ENCODE measurements at regions not wholly inside any gene's neighbourhood (a gene's known extent, or its start where the extent isn't known, plus 50 kb on each side); places are given as distances from the start of the nearest gene placed in this dataset.

DNA sequence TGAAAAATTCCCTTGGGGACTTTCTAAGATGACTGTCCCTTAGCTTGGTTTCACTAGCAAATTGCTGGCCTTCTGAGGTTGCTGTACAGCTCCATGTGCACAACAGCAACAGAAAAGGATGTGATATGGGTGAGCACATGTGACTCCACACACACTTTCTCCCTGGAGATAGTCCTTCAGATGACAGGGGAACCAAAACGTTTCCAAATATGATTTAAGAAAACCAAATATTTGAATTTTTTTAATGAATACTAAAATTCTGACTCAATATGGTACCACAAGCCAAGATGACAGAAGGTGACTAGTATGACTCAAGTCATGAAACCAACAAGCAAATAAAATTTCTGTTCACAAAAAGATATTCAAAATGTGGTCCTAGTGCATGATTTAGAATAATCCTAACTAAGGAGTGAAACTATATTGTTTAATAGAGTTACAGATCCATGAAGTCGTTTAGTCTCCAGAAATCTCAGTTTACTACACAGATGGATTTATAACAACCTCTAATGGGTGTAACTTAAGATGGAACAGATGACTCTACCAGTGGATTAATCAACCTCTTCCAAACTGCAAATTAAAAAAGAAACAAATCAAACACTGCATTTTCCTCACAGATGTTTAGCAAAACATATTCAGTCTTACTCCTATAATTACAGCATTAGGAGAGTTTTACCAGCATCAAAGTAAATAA, 144.8 kb upstream of the PIK3R1 start:
- H3K27me3 ChIP-seq (ENCODE audit: insufficient read depth, low read length), result no peaks in the 10 kb centered on the region
- no peak overlapping the region for H3K4ac ChIP-seq (ENCODE audit: low read depth, low read length)
- H3K4me2 ChIP-seq (ENCODE audit: low read length), result no peak overlapping the region
- DNase-seq, result no peak
- H2BK5ac ChIP-seq (ENCODE audit: low read depth, low read length, poor library complexity), result no peak overlapping the region
- no peak overlapping the region for H3K4me3 ChIP-seq (ENCODE audit: low read depth, low read length)
- no peak overlapping the region for H2AFZ ChIP-seq (ENCODE audit: insufficient read depth, low read length, poor library complexity)
- no peak overlapping the region for H3K14ac ChIP-seq (ENCODE audit: low read length)
- H2BK120ac ChIP-seq (ENCODE audit: insufficient read depth, low read length, poor library complexity), result no peak overlapping the region
- H4K12ac ChIP-seq (ENCODE audit: low read depth, low read length), result no peak overlapping the region
- no peak overlapping the region for H4K91ac ChIP-seq (ENCODE audit: low read depth, low read length)
- H2BK12ac ChIP-seq (ENCODE audit: low read length), result no peak overlapping the region
- H3K23ac ChIP-seq (ENCODE audit: low read length), result no peak overlapping the region
- H3K79me2 ChIP-seq (ENCODE audit: control insufficient read depth, insufficient read depth, low read length, poor library complexity), result no peaks in the 10 kb centered on the region
- H2AK5ac ChIP-seq (ENCODE audit: low read length), result no peak overlapping the region
- H3K4me1 ChIP-seq (ENCODE audit: control insufficient read depth in 1 of 2, insufficient read depth in 2 of 2, low read length in 2 of 2), result peaks cover 4 to 5% of the 10 kb centered on the region in 2 experiments
- no peak overlapping the region for H3K18ac ChIP-seq (ENCODE audit: low read length)
- no peak overlapping the region for H3K27ac ChIP-seq (ENCODE audit: low read depth, low read length)
- WGBS (ENCODE audit: extremely low coverage, insufficient coverage, insufficient read length), result no CpG with 5 or more reads among the region's 2 CpGs
- no peak overlapping the region for H3K9ac ChIP-seq (ENCODE audit: low read length)
- H3K79me1 ChIP-seq (ENCODE audit: low read length), result peaks cover 13% of the 10 kb centered on the region
- no peaks in the 10 kb centered on the region for H3K36me3 ChIP-seq (ENCODE audit: control insufficient read depth in 1 of 2, insufficient read depth in 2 of 2, low read length in 2 of 2)
- no peaks in the 10 kb centered on the region for H3K9me3 ChIP-seq (ENCODE audit: insufficient read depth, low read depth, low read length)
- no peak overlapping the region for H4K8ac ChIP-seq (ENCODE audit: low read depth, low read length)

GRCh38 chr5:68067976-68068603, 147.5 kb upstream of the PIK3R1 start:
- peak overlapping the region; percentile 80 for H2BK12ac ChIP-seq (ENCODE audit: low read length)
- H2AK5ac ChIP-seq (ENCODE audit: low read length), result no peak overlapping the region
- peak overlapping the region; percentile 24 for H4K91ac ChIP-seq (ENCODE audit: low read depth, low read length)
- no CpG with 5 or more reads among the region's 5 CpGs for WGBS (ENCODE audit: extremely low coverage, insufficient coverage, insufficient read length)
- peaks cover 7% of the 10 kb centered on the region for H3K79me1 ChIP-seq (ENCODE audit: low read length)
- H3K23ac ChIP-seq (ENCODE audit: low read length), result no peak overlapping the region
- no peaks in the 10 kb centered on the region for H3K79me2 ChIP-seq (ENCODE audit: control insufficient read depth, insufficient read depth, low read length, poor library complexity)
- DNase-seq, result peak in 1 of 2 donors; percentile 23
- peak overlapping the region; percentile 44 for H3K14ac ChIP-seq (ENCODE audit: low read length)
- H3K4me2 ChIP-seq (ENCODE audit: low read length), result no peak overlapping the region
- H2AFZ ChIP-seq (ENCODE audit: insufficient read depth, low read length, poor library complexity), result no peak overlapping the region
- H2BK5ac ChIP-seq (ENCODE audit: low read depth, low read length, poor library complexity), result no peak overlapping the region
- peak overlapping the region; percentile 51 for H2BK120ac ChIP-seq (ENCODE audit: insufficient read depth, low read length, poor library complexity)
- H3K4me1 ChIP-seq (ENCODE audit: control insufficient read depth in 1 of 2, insufficient read depth in 2 of 2, low read length in 2 of 2), result peaks cover 0 to 1% of the 10 kb centered on the region in 2 experiments
- H4K12ac ChIP-seq (ENCODE audit: low read depth, low read length), result no peak overlapping the region
- H3K9ac ChIP-seq (ENCODE audit: low read length), result no peak overlapping the region
- H3K27ac ChIP-seq (ENCODE audit: low read depth, low read length), result no peak overlapping the region
- H4K8ac ChIP-seq (ENCODE audit: low read depth, low read length), result no peak overlapping the region
- no peaks in the 10 kb centered on the region for H3K9me3 ChIP-seq (ENCODE audit: insufficient read depth, low read depth, low read length)
- no peak overlapping the region for H3K18ac ChIP-seq (ENCODE audit: low read length)
- H3K4me3 ChIP-seq (ENCODE audit: low read depth, low read length), result no peak overlapping the region
- no peak overlapping the region for H3K4ac ChIP-seq (ENCODE audit: low read depth, low read length)
- no peaks in the 10 kb centered on the region for H3K27me3 ChIP-seq (ENCODE audit: insufficient read depth, low read length)
- H3K36me3 ChIP-seq (ENCODE audit: control insufficient read depth in 1 of 2, insufficient read depth in 2 of 2, low read length in 2 of 2), result no peaks in the 10 kb centered on the region

GRCh38 chr5:68067291-68067690, 148.3 kb upstream of the PIK3R1 start:
- WGBS (ENCODE audit: extremely low coverage, insufficient coverage, insufficient read length), result no CpG with 5 or more reads among the region's 1 CpG

GRCh38 chr5:68066277-68066955, 149.1 kb upstream of the PIK3R1 start:
- WGBS (ENCODE audit: extremely low coverage, insufficient coverage, insufficient read length), result no CpG with 5 or more reads among the region's 3 CpGs
- Histone ChIP-seq H4K12ac (ENCODE audit: low read depth, low read length) (no peak overlapping the region), H2BK120ac (ENCODE audit: insufficient read depth, low read length, poor library complexity) (no peak overlapping the region)

More at GRCh38 chr5:68067291-68067690, 148.3 kb upstream of the PIK3R1 start:
- Histone ChIP-seq H3K23ac (ENCODE audit: low read length) (no peak overlapping the region), H3K4ac (ENCODE audit: low read depth, low read length) (no peak overlapping the region), H3K14ac (ENCODE audit: low read length) (no peak overlapping the region), H3K4me1 (ENCODE audit: control insufficient read depth in 1 of 2, insufficient read depth in 2 of 2, low read length in 2 of 2) (peaks cover 0 to 1% of the 10 kb centered on the region in 2 experiments), H3K79me2 (ENCODE audit: control insufficient read depth, insufficient read depth, low read length, poor library complexity) (no peaks in the 10 kb centered on the region), H2AK5ac (ENCODE audit: low read length) (no peak overlapping the region), H3K36me3 (ENCODE audit: control insufficient read depth in 1 of 2, insufficient read depth in 2 of 2, low read length in 2 of 2) (no peaks in the 10 kb centered on the region), H3K9me3 (ENCODE audit: insufficient read depth, low read depth, low read length) (no peaks in the 10 kb centered on the region), H3K27me3 (ENCODE audit: insufficient read depth, low read length) (no peaks in the 10 kb centered on the region), H3K18ac (ENCODE audit: low read length) (no peak overlapping the region), H3K9ac (ENCODE audit: low read length) (no peak overlapping the region), H3K4me3 (ENCODE audit: low read depth, low read length) (no peak overlapping the region), H4K91ac (ENCODE audit: low read depth, low read length) (no peak overlapping the region), H2BK120ac (ENCODE audit: insufficient read depth, low read length, poor library complexity) (peak overlapping the region; percentile 51), H4K8ac (ENCODE audit: low read depth, low read length) (no peak overlapping the region), H2AFZ (ENCODE audit: insufficient read depth, low read length, poor library complexity) (no peak overlapping the region), H3K27ac (ENCODE audit: low read depth, low read length) (no peak overlapping the region), H2BK5ac (ENCODE audit: low read depth, low read length, poor library complexity) (no peak overlapping the region), H2BK12ac (ENCODE audit: low read length) (no peak overlapping the region), H3K79me1 (ENCODE audit: low read length) (peaks cover 7% of the 10 kb centered on the region), H3K4me2 (ENCODE audit: low read length) (no peak overlapping the region), H4K12ac (ENCODE audit: low read depth, low read length) (no peak overlapping the region)
- peak in 1 of 2 donors; percentile 25 for DNase-seq

More at GRCh38 chr5:68066277-68066955, 149.1 kb upstream of the PIK3R1 start:
- H2AK5ac ChIP-seq (ENCODE audit: low read length), result no peak overlapping the region
- no peaks in the 10 kb centered on the region for H3K36me3 ChIP-seq (ENCODE audit: control insufficient read depth in 1 of 2, insufficient read depth in 2 of 2, low read length in 2 of 2)
- H4K91ac ChIP-seq (ENCODE audit: low read depth, low read length), result no peak overlapping the region
- peak in 1 of 2 donors; percentile 53 for DNase-seq
- H3K9ac ChIP-seq (ENCODE audit: low read length), result no peak overlapping the region
- no peak overlapping the region for H4K8ac ChIP-seq (ENCODE audit: low read depth, low read length)
- H3K14ac ChIP-seq (ENCODE audit: low read length), result no peak overlapping the region
- no peaks in the 10 kb centered on the region for H3K79me2 ChIP-seq (ENCODE audit: control insufficient read depth, insufficient read depth, low read length, poor library complexity)
- H3K9me3 ChIP-seq (ENCODE audit: insufficient read depth, low read depth, low read length), result no peaks in the 10 kb centered on the region
- H2BK5ac ChIP-seq (ENCODE audit: low read depth, low read length, poor library complexity), result peak overlapping the region; percentile 16
- peak overlapping the region; percentile 74 for H3K27ac ChIP-seq (ENCODE audit: low read depth, low read length)
- H2AFZ ChIP-seq (ENCODE audit: insufficient read depth, low read length, poor library complexity), result no peak overlapping the region
- peak overlapping the region; percentile 37 for H3K4me2 ChIP-seq (ENCODE audit: low read length)
- H2BK12ac ChIP-seq (ENCODE audit: low read length), result no peak overlapping the region
- no peak overlapping the region for H3K4me3 ChIP-seq (ENCODE audit: low read depth, low read length)
- H3K23ac ChIP-seq (ENCODE audit: low read length), result no peak overlapping the region
- peaks cover 0 to 1% of the 10 kb centered on the region in 2 experiments for H3K4me1 ChIP-seq (ENCODE audit: control insufficient read depth in 1 of 2, insufficient read depth in 2 of 2, low read length in 2 of 2)
- no peaks in the 10 kb centered on the region for H3K27me3 ChIP-seq (ENCODE audit: insufficient read depth, low read length)
- H3K79me1 ChIP-seq (ENCODE audit: low read length), result peaks cover 7% of the 10 kb centered on the region
- no peak overlapping the region for H3K4ac ChIP-seq (ENCODE audit: low read depth, low read length)
- H3K18ac ChIP-seq (ENCODE audit: low read length), result no peak overlapping the region
